Peyer's patch (tissue), 4 donors: ENCODE measurements at regions not wholly inside any gene's neighbourhood (a gene's known extent, or its start where the extent isn't known, plus 50 kb on each side); places are given as distances from the start of the nearest gene placed in this dataset.

Experiments used
- DNase-seq, 3 donors: peaks; one replicate each; pipeline ENCODE4 v3.0.0-alpha.2; 2017 to 2019
- H3K27ac ChIP-seq, 4 donors: fragments of 200-600 bp; sonication (generic); one replicate each; pipeline ENCODE4 v1.5.1; 2016 to 2019
- H3K27me3 ChIP-seq, 2 donors: fragments of 200-600 bp; sonication (generic); one replicate each; pipeline ENCODE4 v1.5.1; 2019
- H3K36me3 ChIP-seq, 3 donors: fragments of 200-600 bp; sonication (generic); one replicate each; pipeline ENCODE4 v1.5.1; 2016 to 2019
- H3K4me1 ChIP-seq, 4 donors: fragments of 200-600 bp; sonication (generic); one replicate each; pipeline ENCODE4 v1.5.1; 2016 to 2019
- H3K4me3 ChIP-seq, 4 donors: fragments of 200-600 bp; sonication (generic); 1 replicate in 3 of 4; 2 replicates in 1 of 4; pipeline ENCODE4 v1.5.1; 2016 to 2019; ENCODE audit warnings: mild to moderate bottlenecking in 1 of 4
- H3K9me3 ChIP-seq, 4 donors: fragments of 200-600 bp; sonication (generic); one replicate each; pipeline ENCODE4 v1.5.1; 2016 to 2019; ENCODE audit warnings: mild to moderate bottlenecking in 1 of 4
- CTCF ChIP-seq, 6 experiments: fragments of 450-650 bp in 4 of 6; fragments of 200-600 bp in 2 of 6; sonication (generic) in 1 of 6; IDR thresholded peaks; one replicate each; pipeline ENCODE4 v1.5.1; 2017 to 2019; ENCODE audit warnings: antibody characterized with exemption in 6 of 6, mild to moderate bottlenecking in 3 of 6, moderate library complexity in 1 of 6
- POLR2A ChIP-seq, 2 donors: fragments of 450-650 bp; IDR thresholded peaks; one replicate each; pipeline ENCODE4 v1.5.1; 2017; ENCODE audit warnings: antibody characterized with exemption in 2 of 2, mild to moderate bottlenecking in 2 of 2, moderate library complexity in 2 of 2

GRCh38 chr9:30010691-30011090 is 2373.8 kb upstream of the ACO1 start:
- H3K4me1 ChIP-seq = no peaks in the 10 kb centered on the region
- no peak overlapping the region for H3K4me3 ChIP-seq
- no peak for TF ChIP-seq POLR2A (IDR thresholded peaks at IDR 0.05)
- no peaks in the 10 kb centered on the region for H3K27me3 ChIP-seq
- no peak overlapping the region for H3K27ac ChIP-seq
- H3K9me3 ChIP-seq = no peaks in the 10 kb centered on the region
- no peaks in the 10 kb centered on the region for H3K36me3 ChIP-seq
- DNase-seq = no peak

- H3K9me3 ChIP-seq = no peaks in the 10 kb centered on the region
- H3K4me1 ChIP-seq = no peaks in the 10 kb centered on the region
- no peak for DNase-seq
- H3K27me3 ChIP-seq = no peaks in the 10 kb centered on the region
- TF ChIP-seq POLR2A (IDR thresholded peaks at IDR 0.05) (no peak), CTCF (IDR thresholded peaks at IDR 0.05) (no peak)
- no peak overlapping the region for H3K27ac ChIP-seq
- no peaks in the 10 kb centered on the region for H3K36me3 ChIP-seq
- no peak overlapping the region for H3K4me3 ChIP-seq
Observed at GRCh38 chr9:30012622-30013021, 2371.8 kb upstream of the ACO1 start.

GRCh38 chr9:30015073-30015472 is 2369.4 kb upstream of the ACO1 start:
- TF ChIP-seq POLR2A (IDR thresholded peaks at IDR 0.05) (no peak), CTCF (IDR thresholded peaks at IDR 0.05) (no peak)
- Histone ChIP-seq H3K27ac (no peak overlapping the region), H3K36me3 (no peaks in the 10 kb centered on the region), H3K4me3 (no peak overlapping the region), H3K4me1 (no peaks in the 10 kb centered on the region), H3K27me3 (no peaks in the 10 kb centered on the region), H3K9me3 (no peaks in the 10 kb centered on the region)
- no peak for DNase-seq

- Histone ChIP-seq H3K27me3 (no peaks in the 10 kb centered on the region), H3K27ac (no peak overlapping the region), H3K4me3 (no peak overlapping the region), H3K4me1 (no peaks in the 10 kb centered on the region), H3K36me3 (no peaks in the 10 kb centered on the region), H3K9me3 (no peaks in the 10 kb centered on the region)
- no peak for TF ChIP-seq POLR2A (IDR thresholded peaks at IDR 0.05)
- TF ChIP-seq CTCF (IDR thresholded peaks at IDR 0.05) = no peak
- no peak for DNase-seq
Observed at GRCh38 chr9:30020161-30020560, 2364.3 kb upstream of the ACO1 start.

GRCh38 chr9:30035761-30036160 is 2348.7 kb upstream of the ACO1 start:
- H3K36me3 ChIP-seq = no peaks in the 10 kb centered on the region
- no peaks in the 10 kb centered on the region for H3K4me1 ChIP-seq
- H3K27me3 ChIP-seq = no peaks in the 10 kb centered on the region
- no peak overlapping the region for H3K27ac ChIP-seq
- H3K9me3 ChIP-seq = no peaks in the 10 kb centered on the region
- H3K4me3 ChIP-seq = no peak overlapping the region
- DNase-seq = no peak
- TF ChIP-seq POLR2A (IDR thresholded peaks at IDR 0.05) = no peak
- no peak for TF ChIP-seq CTCF (IDR thresholded peaks at IDR 0.05)

- no peaks in the 10 kb centered on the region for H3K4me1 ChIP-seq
- no peak for DNase-seq
- TF ChIP-seq CTCF (IDR thresholded peaks at IDR 0.05) (no peak), POLR2A (IDR thresholded peaks at IDR 0.05) (no peak)
- no peaks in the 10 kb centered on the region for H3K9me3 ChIP-seq
- no peak overlapping the region for H3K27ac ChIP-seq
- no peak overlapping the region for H3K4me3 ChIP-seq
- no peaks in the 10 kb centered on the region for H3K36me3 ChIP-seq
- H3K27me3 ChIP-seq = no peaks in the 10 kb centered on the region
Observed at GRCh38 chr9:30036558-30036957, 2347.9 kb upstream of the ACO1 start.
